GM13977 (cell line): ENCODE measurements at regions not wholly inside any gene's neighbourhood (a gene's known extent, or its start where the extent isn't known, plus 50 kb on each side); places are given as distances from the start of the nearest gene placed in this dataset.
A peak's percentile ranks its signal among the peaks of the same experiment; 100 is the strongest.

Experiments used
- DNase-seq: peaks from one replicate; pipeline ENCODE4 v3.0.0; 2012; ENCODE audit warnings: low spot score
- CTCF ChIP-seq: IDR thresholded peaks from 2 replicates; pipeline ENCODE4 v1.5.1; 2012; ENCODE audit warnings: mild to moderate bottlenecking, control low read depth; ENCODE audit not compliant: insufficient read depth; ENCODE audit errors: extremely low read depth, missing control alignments
- in situ Hi-C: fragments of 300-500 bp; cut with MboI; formaldehyde crosslinking; loops from one replicate; pipeline ENCODE4 v1.12.0; 2022; ENCODE audit warnings: low sequenced_read_pairs, low pct_unique_long_range_greater_than_20kb, mixed read lengths, inconsistent platforms; ENCODE audit not compliant: unreplicated experiment

DNA sequence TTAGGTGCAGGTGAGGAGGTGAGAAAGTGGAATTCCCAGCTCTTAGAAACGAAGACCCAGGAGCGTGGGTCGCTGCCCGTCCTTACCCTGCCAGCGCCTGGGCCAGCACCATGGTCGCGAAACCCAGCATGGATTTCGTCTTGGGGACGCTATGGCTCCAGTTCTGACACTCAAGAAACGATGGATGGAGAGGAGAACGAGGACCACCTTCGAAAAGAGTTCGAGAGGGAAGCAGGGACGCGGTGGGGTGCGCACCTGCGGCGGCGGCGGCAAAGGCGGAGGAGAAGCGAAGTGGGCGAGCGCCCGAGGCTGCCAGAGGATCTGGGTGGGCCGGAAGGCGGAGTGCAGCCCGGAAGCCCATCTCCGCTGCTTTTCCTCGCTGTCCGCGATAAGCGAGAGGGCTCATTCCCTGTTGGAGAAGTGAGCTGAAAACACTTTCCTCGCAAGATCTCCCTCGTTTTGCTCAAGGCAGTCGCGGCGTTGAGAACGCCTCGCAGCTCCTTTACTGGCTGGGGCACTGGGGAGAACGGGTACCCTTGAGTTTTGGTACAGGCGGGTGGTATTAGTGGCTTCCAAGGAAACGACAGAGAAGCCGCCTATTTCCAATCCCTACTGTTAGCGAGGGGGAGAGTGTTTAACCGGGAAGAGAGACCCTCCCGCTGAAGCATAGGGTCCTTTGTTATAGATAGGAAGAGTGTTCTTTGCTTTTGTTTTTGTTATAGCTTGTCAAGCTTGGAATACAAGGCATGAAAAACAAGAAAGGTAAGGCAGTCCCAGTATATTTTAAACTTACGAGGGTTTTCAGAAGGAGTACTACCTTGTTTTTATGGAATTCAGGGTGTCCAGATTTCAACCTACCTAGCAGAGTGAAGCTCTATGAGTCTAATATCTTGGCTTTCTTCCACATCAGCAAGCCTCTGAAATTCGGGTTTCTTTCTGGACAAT lies 109.5 kb downstream of the TRIM27 start:
- TF ChIP-seq CTCF: no peak
- in situ Hi-C loops: no loop called here
- no peak for DNase-seq

- no peak for DNase-seq
- in situ Hi-C loops: no loop called here
- no peak for TF ChIP-seq CTCF
Observed at GRCh38 chr6:28816339-28816908, 107.4 kb downstream of the TRIM27 start.

GRCh38 chr6:28816909-28817807 lies 106.6 kb downstream of the TRIM27 start:
- DNase-seq: peak; percentile 49
- in situ Hi-C loops: no loop called here
- TF ChIP-seq CTCF: no peak

DNA sequence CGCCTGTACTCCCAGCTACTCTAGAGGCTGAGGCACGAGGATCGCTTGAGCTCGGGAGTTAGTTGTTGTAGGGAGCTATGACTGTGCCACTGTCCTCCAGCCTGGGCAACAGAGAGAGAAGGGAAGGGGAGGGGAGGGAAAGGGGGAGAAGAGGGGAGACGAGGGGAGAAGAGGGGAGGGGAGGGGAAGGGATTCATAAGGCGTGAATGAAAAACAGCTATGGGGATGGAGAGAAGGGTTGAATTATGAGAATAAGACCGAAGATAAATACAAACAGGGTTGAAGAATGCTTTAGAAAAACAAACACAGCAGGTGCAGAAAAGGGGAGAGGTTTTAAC lies 106.0 kb downstream of the TRIM27 start:
- in situ Hi-C loops: no loop called here
- TF ChIP-seq CTCF: no peak
- no peak for DNase-seq

DNA sequence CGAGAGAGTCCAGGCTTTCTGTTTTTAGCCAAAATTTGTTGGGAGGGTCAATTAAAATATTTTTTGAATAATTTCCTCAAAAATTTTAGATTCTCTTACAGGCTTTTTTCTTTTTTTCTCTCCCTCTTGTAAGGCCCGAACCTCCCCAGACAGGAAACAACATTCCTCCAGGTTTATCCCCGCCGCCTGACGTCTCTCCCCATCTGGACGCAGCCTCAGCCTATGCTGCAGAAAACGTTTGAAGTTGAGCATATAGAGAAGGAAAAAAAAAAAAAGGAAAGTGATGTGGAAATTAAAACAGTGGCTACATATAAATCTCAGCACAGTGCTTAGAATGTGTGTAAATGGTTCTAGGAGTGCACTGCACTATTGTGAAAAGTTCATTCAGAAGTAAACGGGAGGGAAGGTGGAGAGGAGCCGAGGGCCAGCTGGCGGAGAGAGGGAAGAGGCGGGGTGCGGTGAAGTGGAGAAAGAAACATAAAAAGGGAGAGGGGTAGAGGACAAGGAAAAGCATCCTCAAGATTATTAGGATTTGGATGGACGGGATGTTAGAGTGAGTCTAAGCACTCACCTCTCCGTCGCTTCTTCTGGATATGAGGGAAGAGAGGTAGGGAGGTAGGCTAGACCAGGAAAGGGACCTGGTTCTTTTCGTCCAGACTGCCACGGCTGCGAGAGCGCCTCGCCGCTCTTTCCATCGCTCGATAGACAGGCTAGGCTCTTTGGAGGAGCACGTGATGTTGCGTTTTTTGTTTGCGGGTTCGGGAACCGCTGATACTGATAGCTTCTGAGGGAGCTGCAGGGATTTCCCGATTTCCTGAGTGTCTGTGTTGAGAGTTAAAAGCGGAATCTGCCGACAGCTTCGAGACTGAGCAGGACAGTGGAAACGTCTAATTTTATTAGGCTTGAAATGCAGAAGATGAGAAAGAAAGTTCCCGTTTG lies 98.7 kb downstream of the TRIM27 start:
- DNase-seq: no peak
- in situ Hi-C loops: no loop called here
- no peak for TF ChIP-seq CTCF
